Calu3 (cell line): ENCODE measurements at regions not wholly inside any gene's neighbourhood (a gene's known extent, or its start where the extent isn't known, plus 50 kb on each side); places are given as distances from the start of the nearest gene placed in this dataset.
A peak's percentile ranks its signal among the peaks of the same experiment; 100 is the strongest.

Source experiments
- BruUV-seq: library from RNA; stranded (reverse); fragments of 400-500 nt; replicated peaks from 2 replicates; lab custom pipeline; 2021; lab: Mats Ljungman, UMichigan
- CTCF ChIA-PET: fragments of 300-600 bp; sonication (Branson Sonifier 250); formaldehyde crosslinking; loops from one replicate; lab custom pipeline; 2022; ENCODE audit warnings: antibody characterized with exemption; lab: Charles Lee
- DNase-seq: peaks from one replicate; pipeline ENCODE4 v3.0.0; 2022
- H3K27ac Mint-ChIP-seq: one replicate; pipeline ENCODE4 v1.8.0; 2022; ENCODE audit warnings: mixed read lengths; ENCODE audit not compliant: unreplicated experiment
- H3K27me3 Mint-ChIP-seq: one replicate; pipeline ENCODE4 v1.8.0; 2022; ENCODE audit warnings: mixed read lengths; ENCODE audit not compliant: unreplicated experiment
- H3K36me3 Mint-ChIP-seq: one replicate; pipeline ENCODE4 v1.8.0; 2022; ENCODE audit warnings: mild to moderate bottlenecking, moderate library complexity, mixed read lengths; ENCODE audit not compliant: insufficient read depth, unreplicated experiment
- H3K4me1 Mint-ChIP-seq: one replicate; pipeline ENCODE4 v1.8.0; 2022; ENCODE audit warnings: mild to moderate bottlenecking, low read depth, mixed read lengths; ENCODE audit not compliant: unreplicated experiment
- H3K4me3 Mint-ChIP-seq: one replicate; pipeline ENCODE4 v1.8.0; 2022; ENCODE audit warnings: mild to moderate bottlenecking, low read depth, moderate library complexity, mixed read lengths; ENCODE audit not compliant: unreplicated experiment
- H3K9me3 Mint-ChIP-seq: one replicate; pipeline ENCODE4 v1.8.0; 2022; ENCODE audit warnings: low read depth, mixed read lengths; ENCODE audit not compliant: unreplicated experiment
- CTCF ChIP-seq: fragments of 200-600 bp; IDR thresholded peaks from one replicate; pipeline ENCODE4 v1.8.0; 2022; ENCODE audit warnings: antibody characterized with exemption; ENCODE audit not compliant: unreplicated experiment
- intact Hi-C: fragments of 100-400 bp; cut with micrococcal nuclease; formaldehyde crosslinking; loops from one replicate; pipeline ENCODE4 v1.10.0; 2022; ENCODE audit not compliant: unreplicated experiment

GRCh38 chr10:125266541-125266940, 106.2 kb upstream of the CTBP2 start:
- H3K27me3 Mint-ChIP-seq = peaks cover 16% of the 10 kb centered on the region
- peaks cover 4% of the 10 kb centered on the region for H3K36me3 Mint-ChIP-seq
- no peak for TF ChIP-seq CTCF
- CTCF ChIA-PET = no interaction called here
- peaks cover 25% of the 10 kb centered on the region for H3K4me1 Mint-ChIP-seq
- no peak overlapping the region for H3K4me3 Mint-ChIP-seq
- intact Hi-C loops = no loop called here
- no peaks in the 10 kb centered on the region for H3K9me3 Mint-ChIP-seq
- no TSS peak for BruUV-seq
- no peak for DNase-seq
- no peak overlapping the region for H3K27ac Mint-ChIP-seq

- peaks cover 7% of the 10 kb centered on the region for H3K27me3 Mint-ChIP-seq
- peaks cover 25% of the 10 kb centered on the region for H3K4me1 Mint-ChIP-seq
- intact Hi-C loops = no loop called here
- peaks cover 4% of the 10 kb centered on the region for H3K36me3 Mint-ChIP-seq
- no peak overlapping the region for H3K4me3 Mint-ChIP-seq
- no peak for DNase-seq
- TF ChIP-seq CTCF = no peak
- peaks cover 3% of the 10 kb centered on the region for H3K9me3 Mint-ChIP-seq
- CTCF ChIA-PET = no interaction called here
- BruUV-seq = no TSS peak
- H3K27ac Mint-ChIP-seq = no peak overlapping the region
Measured at GRCh38 chr10:125265579-125265955, 105.2 kb upstream of the CTBP2 start.

- Mint-ChIP-seq H3K4me3 (no peak overlapping the region), H3K27ac (peak overlapping the region; percentile 24), H3K4me1 (peaks cover 25% of the 10 kb centered on the region), H3K36me3 (peaks cover 4% of the 10 kb centered on the region), H3K9me3 (peaks cover 3% of the 10 kb centered on the region), H3K27me3 (peaks cover 1% of the 10 kb centered on the region)
- no peak for TF ChIP-seq CTCF
- DNase-seq = no peak
- CTCF ChIA-PET = no interaction called here
- no TSS peak for BruUV-seq
- intact Hi-C loops = no loop called here
Measured at GRCh38 chr10:125264757-125265578, 104.6 kb upstream of the CTBP2 start.

GRCh38 chr10:125264091-125264490, 103.7 kb upstream of the CTBP2 start:
- DNase-seq = no peak
- H3K27ac Mint-ChIP-seq = no peak overlapping the region
- H3K36me3 Mint-ChIP-seq = peaks cover 4% of the 10 kb centered on the region
- CTCF ChIA-PET = no interaction called here
- TF ChIP-seq CTCF = no peak
- H3K4me3 Mint-ChIP-seq = no peak overlapping the region
- intact Hi-C loops = no loop called here
- H3K4me1 Mint-ChIP-seq = peaks cover 25% of the 10 kb centered on the region
- BruUV-seq = no TSS peak
- no peaks in the 10 kb centered on the region for H3K27me3 Mint-ChIP-seq
- H3K9me3 Mint-ChIP-seq = peaks cover 3% of the 10 kb centered on the region
